NB4 (cell line): ENCODE measurements at regions not wholly inside any gene's neighbourhood (a gene's known extent, or its start where the extent isn't known, plus 50 kb on each side); places are given as distances from the start of the nearest gene placed in this dataset.

Source experiments
- DNase-seq: peaks from one replicate; pipeline ENCODE4 v3.0.0; 2010; ENCODE audit warnings: low read depth
- H3K4me3 ChIP-seq: one replicate; pipeline ENCODE4 v1.5.1; 2011; ENCODE audit warnings: mild to moderate bottlenecking, low read depth, low read length, moderate library complexity
- MYC ChIP-seq: IDR thresholded peaks from 2 replicates; pipeline ENCODE4 v1.6.1; 2011; ENCODE audit warnings: low read depth, low read length
- POLR2A ChIP-seq: IDR thresholded peaks from 2 replicates; pipeline ENCODE4 v1.6.1; 2011; ENCODE audit warnings: mild to moderate bottlenecking; ENCODE audit not compliant: insufficient read length; ENCODE audit errors: extremely low read depth
- TF ChIP-seq, protein P1 (sequence below): IDR thresholded peaks from 2 replicates; pipeline ENCODE4 v1.6.1; 2011; ENCODE audit warnings: low read depth, low read length
- TF ChIP-seq, protein P2 (sequence below): IDR thresholded peaks from one replicate; pipeline ENCODE4 v1.5.1; 2012; ENCODE audit warnings: low read depth, low read length

DNA sequence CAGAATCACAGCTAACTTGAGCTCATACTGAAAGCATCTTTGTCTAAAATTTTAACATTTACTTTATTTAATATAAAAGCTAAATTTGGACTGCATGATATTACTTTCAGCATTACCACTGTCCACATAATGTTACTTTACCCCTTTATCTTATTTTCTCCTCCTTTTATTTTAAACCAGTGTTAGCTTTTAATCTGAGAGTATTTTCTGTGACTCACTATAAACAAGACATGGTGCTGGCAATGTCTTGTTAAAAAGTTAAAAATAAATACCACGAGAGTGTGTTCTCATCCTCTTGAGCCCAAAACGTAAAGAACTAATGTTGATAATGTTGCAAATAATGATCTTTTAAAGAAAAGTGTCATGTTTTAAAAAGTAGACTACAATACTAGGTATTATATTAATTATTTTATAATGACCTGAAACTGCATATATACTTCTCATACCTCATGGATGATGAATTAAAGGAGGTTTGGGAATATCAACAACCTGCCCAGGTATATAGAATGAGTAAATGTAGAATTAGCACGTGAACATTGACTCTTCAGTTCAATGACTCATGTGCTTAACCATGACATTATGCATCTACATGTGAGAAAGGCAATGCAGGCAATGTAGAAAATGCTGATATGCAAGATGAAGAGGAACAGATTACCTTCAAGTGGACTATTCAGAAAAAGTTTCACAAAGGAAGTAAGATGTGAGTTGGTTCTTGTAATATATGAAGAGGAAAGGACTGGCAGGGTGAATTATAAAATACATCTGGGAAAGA, 454.1 kb upstream of the ADGRL3 start:
- TF ChIP-seq, protein P1, sequence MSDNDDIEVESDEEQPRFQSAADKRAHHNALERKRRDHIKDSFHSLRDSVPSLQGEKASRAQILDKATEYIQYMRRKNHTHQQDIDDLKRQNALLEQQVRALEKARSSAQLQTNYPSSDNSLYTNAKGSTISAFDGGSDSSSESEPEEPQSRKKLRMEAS, result no peak
- no peak for TF ChIP-seq POLR2A
- TF ChIP-seq, protein P2, sequence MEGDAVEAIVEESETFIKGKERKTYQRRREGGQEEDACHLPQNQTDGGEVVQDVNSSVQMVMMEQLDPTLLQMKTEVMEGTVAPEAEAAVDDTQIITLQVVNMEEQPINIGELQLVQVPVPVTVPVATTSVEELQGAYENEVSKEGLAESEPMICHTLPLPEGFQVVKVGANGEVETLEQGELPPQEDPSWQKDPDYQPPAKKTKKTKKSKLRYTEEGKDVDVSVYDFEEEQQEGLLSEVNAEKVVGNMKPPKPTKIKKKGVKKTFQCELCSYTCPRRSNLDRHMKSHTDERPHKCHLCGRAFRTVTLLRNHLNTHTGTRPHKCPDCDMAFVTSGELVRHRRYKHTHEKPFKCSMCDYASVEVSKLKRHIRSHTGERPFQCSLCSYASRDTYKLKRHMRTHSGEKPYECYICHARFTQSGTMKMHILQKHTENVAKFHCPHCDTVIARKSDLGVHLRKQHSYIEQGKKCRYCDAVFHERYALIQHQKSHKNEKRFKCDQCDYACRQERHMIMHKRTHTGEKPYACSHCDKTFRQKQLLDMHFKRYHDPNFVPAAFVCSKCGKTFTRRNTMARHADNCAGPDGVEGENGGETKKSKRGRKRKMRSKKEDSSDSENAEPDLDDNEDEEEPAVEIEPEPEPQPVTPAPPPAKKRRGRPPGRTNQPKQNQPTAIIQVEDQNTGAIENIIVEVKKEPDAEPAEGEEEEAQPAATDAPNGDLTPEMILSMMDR, result no peak
- no peak for TF ChIP-seq MYC
- no peak for DNase-seq

DNA sequence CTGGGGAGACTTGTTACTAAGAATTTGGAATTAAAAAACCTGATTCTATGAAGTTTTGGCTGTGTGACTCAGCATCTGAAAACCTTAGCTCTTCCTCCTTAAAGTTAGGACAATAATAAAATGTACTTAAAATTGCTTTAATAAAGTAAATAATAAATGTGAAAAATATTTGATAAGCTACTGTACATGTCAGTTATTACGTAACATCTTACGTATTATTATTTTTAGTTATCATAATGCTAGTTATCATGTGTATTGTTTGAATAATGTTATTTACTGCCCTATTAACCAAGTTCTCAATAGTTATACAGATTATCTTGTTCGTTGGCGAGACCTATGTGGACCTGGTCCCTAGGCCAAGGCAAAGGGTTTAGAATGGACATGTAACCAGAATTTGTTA, 449.2 kb upstream of the ADGRL3 start:
- no peak for TF ChIP-seq POLR2A
- TF ChIP-seq MYC, result no peak
- TF ChIP-seq, protein P2, result no peak
- TF ChIP-seq, protein P1, result no peak
- H3K4me3 ChIP-seq, result no peak overlapping the region
- DNase-seq, result no peak

More for the DNA sequence above, 454.1 kb upstream of the ADGRL3 start:
- H3K4me3 ChIP-seq, result no peak overlapping the region

- TF ChIP-seq, protein P2, result no peak
- TF ChIP-seq, protein P1, result no peak
- TF ChIP-seq MYC (no peak), POLR2A (no peak)
- no peak overlapping the region for H3K4me3 ChIP-seq
- DNase-seq, result no peak
These were observed 442.0 kb upstream of the ADGRL3 start for GRCh38 chr4:60757986-60758680.

DNA sequence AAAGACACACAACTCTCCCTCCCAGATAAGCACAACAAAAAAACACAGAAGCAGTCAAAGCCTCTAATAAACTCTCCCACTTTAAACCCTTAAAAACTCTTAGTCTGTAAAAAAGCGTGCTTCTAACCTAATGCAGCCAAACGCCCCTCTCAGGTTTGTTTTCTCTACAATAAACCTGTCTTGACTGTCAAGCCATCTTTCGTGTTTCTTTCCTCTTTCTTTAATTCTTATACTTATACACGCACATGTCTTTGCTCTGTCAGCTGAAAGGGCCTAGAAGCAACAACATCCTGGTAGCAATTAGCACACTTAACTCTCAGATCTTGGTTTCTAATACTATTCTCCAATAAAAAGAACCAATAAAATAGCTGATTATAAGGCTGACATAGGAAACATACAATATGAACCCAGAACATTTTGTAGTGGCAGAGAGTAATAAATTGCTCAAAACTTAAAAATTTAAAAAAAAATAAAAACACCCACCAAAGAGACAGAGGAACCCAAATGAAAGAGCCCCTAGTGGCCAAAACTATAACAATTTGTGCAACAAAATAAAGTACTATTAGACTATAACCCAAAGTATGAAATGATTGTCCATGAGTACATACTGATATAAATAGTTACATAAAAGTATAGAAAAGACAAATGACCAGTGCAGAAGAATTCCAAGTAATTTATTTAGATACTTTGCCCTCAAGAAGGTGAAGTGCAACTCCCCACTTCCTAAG, 440.4 kb upstream of the ADGRL3 start:
- TF ChIP-seq, protein P2, result peak; percentile 22
- TF ChIP-seq, protein P1, result no peak
- no peak for DNase-seq
- no peak overlapping the region for H3K4me3 ChIP-seq

- H3K4me3 ChIP-seq, result no peak overlapping the region
- TF ChIP-seq MYC, result no peak
- TF ChIP-seq, protein P1, result no peak
- no peak for TF ChIP-seq POLR2A
- TF ChIP-seq, protein P2, result no peak
- no peak for DNase-seq
These were observed 419.3 kb upstream of the ADGRL3 start for GRCh38 chr4:60780874-60781273.
